Kidney epithelial cell (primary cell): ENCODE measurements at regions not wholly inside any gene's neighbourhood (a gene's known extent, or its start where the extent isn't known, plus 50 kb on each side); places are given as distances from the start of the nearest gene placed in this dataset.
"Not testable (repeated sequence)": the region's sequence is repeated elsewhere in the genome, so short reads cannot be mapped to it uniquely, and the experiment has no call there.

ENCODE experiments used
- DNase-seq: peaks from one replicate; pipeline ENCODE4 v3.0.0-alpha.2; 2010; ENCODE audit warnings: low read depth
- H3K27me3 ChIP-seq: 2 replicates; pipeline ENCODE4 v1.6.0; 2011; ENCODE audit warnings: low read length; ENCODE audit not compliant: control insufficient read depth, insufficient read depth
- H3K36me3 ChIP-seq: 2 replicates; pipeline ENCODE4 v1.5.1; 2011; ENCODE audit warnings: low read length; ENCODE audit not compliant: control insufficient read depth, insufficient read depth
- H3K4me3 ChIP-seq: 2 replicates; pipeline ENCODE4 v1.5.1; 2011; ENCODE audit warnings: low read depth, mild to moderate bottlenecking, control low read depth, low read length
- CTCF ChIP-seq: IDR thresholded peaks from 2 replicates; pipeline ENCODE4 v1.5.1; 2011; ENCODE audit warnings: mild to moderate bottlenecking, moderate library complexity, low read length, control low read depth, inconsistent platforms; ENCODE audit not compliant: insufficient read depth, poor library complexity, severe bottlenecking

- DNase-seq: no peak
- no peak for TF ChIP-seq CTCF
- H3K4me3 ChIP-seq: no peak overlapping the region
These were observed 126.9 kb upstream of the DUSP10 start for GRCh38 chr1:221868593-221869303.

GRCh38 chr1:221867003-221867402, 125.1 kb upstream of the DUSP10 start:
- no peaks in the 10 kb centered on the region for H3K27me3 ChIP-seq
- no peak for DNase-seq
- TF ChIP-seq CTCF: no peak

More at GRCh38 chr1:221868593-221869303, 126.9 kb upstream of the DUSP10 start:
- no peaks in the 10 kb centered on the region for H3K27me3 ChIP-seq
- H3K36me3 ChIP-seq: no peaks in the 10 kb centered on the region

GRCh38 chr1:221865808-221866207, 123.9 kb upstream of the DUSP10 start:
- DNase-seq: no peak
- Histone ChIP-seq H3K27me3 (no peaks in the 10 kb centered on the region), H3K4me3 (no peak overlapping the region), H3K36me3 (no peaks in the 10 kb centered on the region)
- TF ChIP-seq CTCF: no peak

More at GRCh38 chr1:221867003-221867402, 125.1 kb upstream of the DUSP10 start:
- Histone ChIP-seq H3K36me3 (no peaks in the 10 kb centered on the region), H3K4me3 (no peak overlapping the region)

- TF ChIP-seq CTCF: no peak
- Histone ChIP-seq H3K27me3 (no peaks in the 10 kb centered on the region), H3K36me3 (no peaks in the 10 kb centered on the region), H3K4me3 (no peak overlapping the region)
- no peak for DNase-seq
These were observed 121.7 kb upstream of the DUSP10 start for GRCh38 chr1:221863635-221864034.

GRCh38 chr1:221862971-221863370, 121.1 kb upstream of the DUSP10 start:
- H3K36me3 ChIP-seq: no peaks in the 10 kb centered on the region
- DNase-seq: no peak
- H3K27me3 ChIP-seq: no peaks in the 10 kb centered on the region
- no peak for TF ChIP-seq CTCF
- H3K4me3 ChIP-seq: no peak overlapping the region

GRCh38 chr1:221858818-221859611, 117.1 kb upstream of the DUSP10 start:
- TF ChIP-seq CTCF: no peak

GRCh38 chr1:221857094-221857444, 115.2 kb upstream of the DUSP10 start:
- H3K36me3 ChIP-seq, H3K27me3 ChIP-seq, DNase-seq: not testable (repeated sequence)

More at GRCh38 chr1:221858818-221859611, 117.1 kb upstream of the DUSP10 start:
- Histone ChIP-seq H3K36me3 (no peaks in the 10 kb centered on the region), H3K4me3 (no peak overlapping the region), H3K27me3 (no peaks in the 10 kb centered on the region)
- no peak for DNase-seq

More at GRCh38 chr1:221857094-221857444, 115.2 kb upstream of the DUSP10 start:
- H3K4me3 ChIP-seq: not testable (repeated sequence)
